GM19023 (cell line): ENCODE measurements at regions not wholly inside any gene's neighbourhood (a gene's known extent, or its start where the extent isn't known, plus 50 kb on each side); places are given as distances from the start of the nearest gene placed in this dataset.

Experiments
- ATAC-seq: cut with Tn5 transposase; IDR thresholded peaks from one replicate; pipeline ENCODE4 v1.9.1; 2021; ENCODE audit warnings: mild to moderate bottlenecking, moderate library complexity; ENCODE audit not compliant: unreplicated experiment

DNA sequence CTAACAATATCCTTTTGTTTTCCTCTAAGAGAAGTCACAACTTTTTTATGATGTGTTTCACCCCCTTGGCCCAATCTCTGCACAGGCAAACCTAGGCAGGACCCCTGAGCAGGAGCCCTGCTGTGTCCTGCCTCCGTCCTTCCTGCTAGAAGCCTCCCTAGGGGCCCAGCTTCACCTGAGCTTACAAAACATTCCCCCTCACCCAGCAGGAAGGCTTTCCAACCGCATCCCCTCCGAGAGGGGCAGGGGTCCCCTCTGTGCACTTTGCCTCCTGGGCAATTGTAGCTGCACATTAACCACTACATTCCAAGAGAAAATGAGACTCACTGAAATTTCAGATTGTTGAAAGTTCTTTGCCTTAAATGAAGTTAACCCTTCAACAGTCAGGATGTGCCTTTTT is 176.2 kb downstream of the IRX2 start:
- no peak for ATAC-seq

GRCh38 chr5:2574155-2574554 is 177.3 kb downstream of the IRX2 start:
- no peak for ATAC-seq

GRCh38 chr5:2570586-2570985 is 180.9 kb downstream of the IRX2 start:
- no peak for ATAC-seq

- ATAC-seq: no peak
These were observed 181.5 kb downstream of the IRX2 start for GRCh38 chr5:2569774-2570542.

DNA sequence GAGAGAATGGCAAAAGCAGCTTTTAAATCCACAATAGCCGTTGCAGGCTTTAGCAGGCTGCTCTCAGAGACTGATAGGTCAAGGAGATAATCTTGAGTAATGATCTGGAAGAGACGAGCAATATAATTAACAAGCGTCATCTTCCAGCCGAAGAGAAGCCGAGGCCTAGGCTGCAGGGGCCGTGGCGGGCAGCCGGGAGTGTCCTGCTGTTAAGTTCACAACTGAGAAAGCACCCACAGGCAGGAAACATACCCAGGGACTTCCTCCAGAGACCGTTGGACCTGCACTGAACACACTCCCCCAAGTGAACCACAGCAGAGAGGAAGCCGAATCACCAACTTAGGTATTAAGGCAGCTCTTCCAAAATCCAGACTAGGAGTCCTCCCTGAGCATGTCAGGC is 182.3 kb downstream of the IRX2 start:
- ATAC-seq: no peak

DNA sequence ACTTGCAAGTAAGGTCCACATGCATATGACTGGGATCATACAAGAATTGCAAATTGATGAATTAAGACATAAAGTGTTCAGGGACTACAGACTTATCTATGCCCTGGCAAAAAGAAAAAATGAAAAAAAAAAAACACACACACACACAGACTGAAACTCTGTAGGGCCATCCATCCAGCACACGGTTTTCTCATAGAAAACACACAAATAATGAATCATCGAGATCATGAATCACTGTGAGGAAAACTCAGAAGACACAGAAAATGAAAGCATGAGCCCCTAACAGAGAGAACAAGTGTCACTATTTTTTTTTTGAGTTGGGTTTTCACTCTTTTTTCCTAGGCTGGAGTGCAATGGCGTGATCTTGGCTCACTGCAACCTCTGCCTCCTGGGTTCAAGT is 185.2 kb downstream of the IRX2 start:
- ATAC-seq: no peak

DNA sequence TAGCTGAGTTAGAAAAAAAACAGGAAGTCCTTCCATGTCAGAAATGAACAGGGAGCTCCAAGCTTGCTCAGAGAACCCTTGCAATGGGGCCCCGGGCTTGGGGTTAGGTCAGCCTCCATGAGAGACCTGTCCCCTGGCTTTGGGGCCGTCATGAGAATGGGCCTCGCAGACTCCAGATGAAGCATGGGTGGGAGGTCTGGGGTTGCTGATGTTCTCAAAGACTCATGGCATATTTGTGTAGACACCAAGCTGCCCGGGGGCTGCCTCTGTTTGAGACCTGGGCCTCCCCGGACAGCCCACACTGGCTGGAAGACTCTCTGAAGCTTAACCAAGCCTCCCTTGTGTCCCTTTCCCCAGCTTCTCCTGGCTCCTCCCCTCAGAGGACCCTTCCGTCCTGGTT is 186.3 kb downstream of the IRX2 start:
- no peak for ATAC-seq

DNA sequence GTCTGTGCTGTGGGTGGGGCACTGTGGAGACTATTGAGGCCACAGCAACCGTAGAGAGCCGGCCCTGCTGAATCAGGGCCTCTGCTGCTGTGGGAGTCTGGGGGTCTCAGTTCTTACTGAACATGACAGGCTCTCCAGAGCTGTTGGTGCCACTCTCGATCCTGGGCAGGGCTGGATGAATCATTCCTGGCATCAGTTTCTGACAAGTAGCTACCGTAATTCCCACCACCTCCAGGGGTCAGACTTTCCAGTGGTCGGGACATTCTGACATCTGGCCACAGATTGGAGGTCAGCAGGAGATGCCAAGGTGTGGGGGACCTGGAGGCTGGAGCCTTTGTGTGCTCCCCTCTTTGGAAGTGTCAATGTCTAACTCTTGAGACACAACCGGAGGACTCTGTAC is 188.4 kb downstream of the IRX2 start:
- no peak for ATAC-seq

GRCh38 chr5:2562036-2562435 is 189.4 kb downstream of the IRX2 start:
- ATAC-seq: no peak

GRCh38 chr5:2560435-2560834 is 191.0 kb downstream of the IRX2 start:
- ATAC-seq: no peak

- no peak for ATAC-seq
These were observed 194.0 kb downstream of the IRX2 start for GRCh38 chr5:2557435-2557834.

DNA sequence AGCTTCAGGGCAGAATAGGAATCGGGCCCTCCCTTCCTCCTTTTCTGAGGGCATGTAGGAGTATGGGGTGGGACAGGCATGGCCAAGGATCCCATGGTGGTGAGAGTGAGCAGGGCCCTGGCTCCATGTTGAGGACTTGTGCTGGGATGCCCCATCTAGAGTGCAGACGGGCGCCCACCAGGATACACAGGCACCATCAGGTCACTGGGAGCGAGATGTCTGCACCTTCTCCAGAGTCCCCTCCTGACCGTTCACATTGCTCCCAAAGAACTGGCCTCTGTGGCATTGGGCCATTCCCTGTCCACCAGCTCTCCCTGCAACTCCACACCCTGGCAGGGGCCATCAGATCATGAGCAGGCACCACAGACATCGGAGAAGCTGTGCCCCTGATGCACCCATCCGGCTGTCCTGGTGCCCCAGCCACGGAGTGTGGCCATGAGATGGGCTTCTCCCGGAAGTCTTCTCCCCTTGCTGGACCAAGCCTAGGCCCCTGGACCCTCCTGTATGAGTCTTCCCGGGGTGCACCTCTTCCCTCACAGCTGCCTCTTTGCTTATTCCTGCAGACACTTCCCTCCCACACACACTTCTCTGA is 195.0 kb downstream of the IRX2 start:
- no peak for ATAC-seq

DNA sequence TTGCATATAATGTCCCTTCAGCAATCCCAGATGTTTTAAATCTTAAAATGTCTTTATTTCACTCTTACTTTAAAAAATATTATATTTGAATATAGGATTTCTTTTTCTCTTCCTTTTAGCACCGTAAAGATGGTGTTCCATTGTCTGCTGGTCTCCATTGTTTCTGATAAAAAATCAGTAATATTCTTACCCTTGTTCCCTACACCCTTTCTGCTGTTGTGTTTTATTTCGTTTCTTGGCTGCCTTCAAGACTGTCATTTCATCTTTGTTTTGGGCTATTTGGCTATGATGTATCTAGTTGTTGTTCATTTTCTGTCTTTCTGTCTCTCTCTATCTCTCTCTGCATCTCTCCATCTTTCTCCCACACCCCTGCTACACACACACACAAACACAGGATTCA is 197.9 kb downstream of the IRX2 start:
- no peak for ATAC-seq

GRCh38 chr5:2550509-2550908 is 201.0 kb downstream of the IRX2 start:
- ATAC-seq: no peak

DNA sequence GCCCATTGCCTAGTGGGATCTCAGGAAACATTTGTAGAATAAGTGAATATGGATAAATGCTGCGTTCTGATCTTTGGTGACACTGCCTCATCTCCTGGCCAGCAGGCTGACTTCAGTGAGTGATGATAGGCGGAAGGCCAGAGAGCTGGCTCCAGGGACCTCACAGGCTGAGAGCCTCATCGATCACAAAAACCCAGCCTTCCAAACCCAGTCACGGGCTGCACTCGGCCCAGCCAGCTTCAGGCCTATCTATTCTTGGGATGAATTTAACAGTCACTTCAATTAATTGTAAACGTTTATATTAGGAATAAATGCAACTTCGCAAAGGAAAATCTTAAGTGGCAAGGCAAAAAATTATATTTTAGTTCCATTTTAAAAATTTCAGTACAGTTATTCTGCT is 201.6 kb downstream of the IRX2 start:
- ATAC-seq: no peak

DNA sequence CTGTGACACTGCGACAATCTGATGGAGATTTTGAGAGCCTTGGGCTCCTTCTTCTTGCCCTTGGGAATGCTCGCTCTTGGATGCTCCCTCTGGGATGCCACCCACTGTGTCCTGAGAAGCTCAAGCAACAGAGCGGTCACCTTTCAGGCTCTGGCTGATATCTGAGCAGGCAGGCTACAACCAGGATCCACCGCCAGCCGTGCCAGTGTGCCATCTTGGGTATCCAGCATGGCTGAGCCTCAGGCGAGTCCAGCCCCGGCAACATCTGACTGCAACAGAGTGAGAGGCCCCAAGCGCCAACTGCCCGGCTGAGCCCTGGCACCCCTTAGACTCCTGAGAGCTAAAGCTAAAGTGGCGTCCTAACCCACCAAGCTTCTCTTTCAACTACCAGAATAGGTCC is 202.1 kb downstream of the IRX2 start:
- no peak for ATAC-seq

GRCh38 chr5:2546938-2547337 is 204.5 kb downstream of the IRX2 start:
- ATAC-seq: no peak

- ATAC-seq: no peak
These were observed 207.5 kb downstream of the IRX2 start for GRCh38 chr5:2544003-2544402.

DNA sequence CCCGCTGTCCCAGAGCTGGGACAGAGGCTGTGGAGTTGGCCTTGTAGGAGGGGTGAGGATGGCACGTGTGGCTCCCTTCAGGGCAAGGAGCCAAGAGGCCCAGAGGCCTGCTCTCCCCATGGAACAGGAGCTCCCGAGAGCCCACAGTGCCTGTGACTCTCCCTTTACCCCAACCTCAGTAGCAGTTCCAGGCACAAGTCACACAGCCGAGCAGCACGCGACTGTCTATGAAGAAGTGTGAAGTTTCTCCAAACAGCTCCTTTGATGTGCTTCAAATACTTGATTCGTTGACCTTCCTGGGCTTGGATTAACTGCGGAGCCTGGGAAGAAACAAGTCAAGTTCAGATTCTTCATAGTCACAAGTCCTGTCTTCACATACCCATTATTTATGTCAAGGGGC is 208.7 kb downstream of the IRX2 start:
- ATAC-seq: no peak

DNA sequence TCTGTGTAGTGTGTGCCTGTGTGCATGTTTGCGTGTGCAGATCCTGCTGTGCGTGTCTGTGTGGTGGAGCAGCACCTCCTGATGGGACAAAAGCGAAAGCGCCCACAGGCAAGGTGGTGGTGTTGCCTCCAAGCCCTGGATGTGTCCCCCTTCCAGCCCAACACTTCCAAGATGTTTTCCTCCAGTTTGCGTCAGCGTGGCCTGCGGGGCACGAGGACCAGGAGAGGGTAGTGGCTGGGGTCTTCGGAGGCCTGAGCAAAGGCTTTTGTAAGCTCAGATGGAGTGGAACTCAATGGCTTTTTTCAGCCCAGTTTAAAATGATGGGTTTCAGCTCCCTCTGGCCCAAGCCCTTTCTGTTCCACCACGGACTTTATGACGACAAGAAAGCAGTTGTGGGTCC is 209.5 kb downstream of the IRX2 start:
- no peak for ATAC-seq

DNA sequence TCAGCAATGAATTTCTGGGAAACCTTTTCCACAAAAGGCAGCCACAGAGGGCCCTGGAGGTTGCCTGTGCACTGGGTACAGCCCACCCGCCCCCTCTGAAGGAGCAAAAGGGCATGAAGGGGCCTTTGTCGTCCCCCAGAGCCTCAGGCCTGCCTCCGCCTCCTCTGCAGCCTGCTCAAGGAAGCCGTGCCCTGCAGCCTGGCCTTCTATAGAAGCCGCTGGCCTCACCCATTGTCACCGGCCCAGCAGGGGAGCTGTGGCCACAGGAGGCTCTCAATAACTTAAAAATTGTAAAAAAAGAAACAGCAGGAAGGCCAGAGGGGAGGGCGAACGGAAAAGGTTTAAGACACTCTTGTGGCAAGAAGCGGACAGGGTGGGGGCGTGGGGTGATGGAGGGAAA is 213.3 kb downstream of the IRX2 start:
- no peak for ATAC-seq

DNA sequence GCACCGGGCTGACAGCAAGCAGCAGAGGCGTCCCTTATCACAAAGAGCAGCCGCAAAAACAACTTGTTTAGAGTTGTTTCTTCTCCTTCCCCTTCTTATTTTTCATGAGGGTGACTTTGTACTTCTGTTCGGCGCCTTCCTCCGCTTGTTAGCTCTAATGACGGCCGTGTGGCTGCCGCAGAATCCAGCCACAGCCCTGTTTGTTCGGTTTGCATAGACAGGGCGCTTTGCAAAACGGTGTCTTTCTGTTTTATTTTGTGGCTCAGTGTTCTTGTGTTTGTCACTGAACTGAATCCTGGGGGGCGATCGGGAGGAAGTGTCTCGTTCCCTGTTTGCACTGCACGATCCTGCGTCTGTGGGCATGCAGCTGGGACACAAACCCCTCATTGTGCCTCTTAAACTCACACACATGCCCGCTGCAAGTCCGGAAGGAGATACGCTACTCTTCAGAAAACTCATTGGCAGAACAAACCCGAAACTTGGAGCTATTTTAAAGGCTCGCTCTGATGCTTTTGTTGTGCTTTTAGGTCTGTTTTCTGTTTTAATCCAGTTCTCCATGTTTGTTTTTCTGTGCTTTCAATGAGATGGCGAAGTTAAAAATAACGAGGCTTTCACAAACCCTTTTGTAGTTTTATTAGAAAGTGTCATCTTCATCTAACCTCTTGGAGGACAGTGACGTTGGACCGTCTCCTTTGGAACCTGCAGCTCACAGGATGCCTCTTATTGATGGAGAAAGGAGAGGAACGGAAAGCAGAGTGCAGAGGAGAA is 213.9 kb downstream of the IRX2 start:
- ATAC-seq: no peak
